Peyer's patch (tissue), 4 donors: ENCODE measurements at regions not wholly inside any gene's neighbourhood (a gene's known extent, or its start where the extent isn't known, plus 50 kb on each side); places are given as distances from the start of the nearest gene placed in this dataset.

Experiments used
- POLR2A ChIP-seq, 2 donors: fragments of 450-650 bp; IDR thresholded peaks; one replicate each; pipeline ENCODE4 v1.5.1; 2017; ENCODE audit warnings: antibody characterized with exemption in 2 of 2, mild to moderate bottlenecking in 2 of 2, moderate library complexity in 2 of 2
- TF ChIP-seq, protein P1 (sequence below), 6 experiments: fragments of 450-650 bp in 4 of 6; fragments of 200-600 bp in 2 of 6; sonication (generic) in 1 of 6; IDR thresholded peaks; one replicate each; pipeline ENCODE4 v1.5.1; 2017 to 2019; ENCODE audit warnings: antibody characterized with exemption in 6 of 6, mild to moderate bottlenecking in 3 of 6, moderate library complexity in 1 of 6

DNA sequence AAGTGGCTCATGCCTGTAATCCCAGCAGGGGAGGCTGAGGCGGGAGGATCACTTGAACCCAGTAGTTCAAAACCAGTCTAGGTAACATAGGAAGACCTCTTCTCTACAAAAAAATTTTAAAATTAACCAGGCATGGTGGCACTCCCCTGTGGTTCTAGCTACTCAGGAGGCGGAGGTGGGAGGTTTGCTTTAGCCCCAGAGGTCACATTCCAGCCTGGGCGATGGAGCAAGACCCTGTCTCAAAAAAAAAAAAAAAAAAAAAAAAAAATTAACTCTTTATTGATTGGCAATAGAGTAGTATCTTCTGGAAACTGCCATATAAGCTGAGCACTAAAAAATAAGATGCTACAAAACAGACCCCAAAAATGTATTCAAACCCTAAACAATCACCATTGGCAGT lies 69.5 kb downstream of the LLPH start:
- TF ChIP-seq, protein P1, sequence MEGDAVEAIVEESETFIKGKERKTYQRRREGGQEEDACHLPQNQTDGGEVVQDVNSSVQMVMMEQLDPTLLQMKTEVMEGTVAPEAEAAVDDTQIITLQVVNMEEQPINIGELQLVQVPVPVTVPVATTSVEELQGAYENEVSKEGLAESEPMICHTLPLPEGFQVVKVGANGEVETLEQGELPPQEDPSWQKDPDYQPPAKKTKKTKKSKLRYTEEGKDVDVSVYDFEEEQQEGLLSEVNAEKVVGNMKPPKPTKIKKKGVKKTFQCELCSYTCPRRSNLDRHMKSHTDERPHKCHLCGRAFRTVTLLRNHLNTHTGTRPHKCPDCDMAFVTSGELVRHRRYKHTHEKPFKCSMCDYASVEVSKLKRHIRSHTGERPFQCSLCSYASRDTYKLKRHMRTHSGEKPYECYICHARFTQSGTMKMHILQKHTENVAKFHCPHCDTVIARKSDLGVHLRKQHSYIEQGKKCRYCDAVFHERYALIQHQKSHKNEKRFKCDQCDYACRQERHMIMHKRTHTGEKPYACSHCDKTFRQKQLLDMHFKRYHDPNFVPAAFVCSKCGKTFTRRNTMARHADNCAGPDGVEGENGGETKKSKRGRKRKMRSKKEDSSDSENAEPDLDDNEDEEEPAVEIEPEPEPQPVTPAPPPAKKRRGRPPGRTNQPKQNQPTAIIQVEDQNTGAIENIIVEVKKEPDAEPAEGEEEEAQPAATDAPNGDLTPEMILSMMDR (IDR thresholded peaks at IDR 0.05) = no peak
- no peak for TF ChIP-seq POLR2A (IDR thresholded peaks at IDR 0.05)
